IMR-90 (cell line): ENCODE measurements at regions not wholly inside any gene's neighbourhood (a gene's known extent, or its start where the extent isn't known, plus 50 kb on each side); places are given as distances from the start of the nearest gene placed in this dataset.

ENCODE experiments used
- ATAC-seq: fragments of 200-7000 bp; cut with Tn5 transposase; 2 replicates; pipeline ENCODE4 v1.9.1; 2020; ENCODE audit warnings: low read depth, mild to moderate bottlenecking, moderate library complexity
- BruUV-seq: library from RNA; stranded (reverse); fragments of 400-500 nt; replicated peaks from 2 replicates; lab custom pipeline; 2021; lab: Mats Ljungman, UMichigan
- CTCF ChIA-PET: fragments of 300-600 bp; formaldehyde crosslinking; extraction: SDS; loops from one replicate; lab custom pipeline; 2021; ENCODE audit warnings: antibody characterized with exemption; lab: Yijun Ruan, JAX
- POLR2A ChIA-PET: fragments of 300-600 bp; sonication (Branson Sonifier 250); formaldehyde crosslinking; loops from one replicate; lab custom pipeline; 2022; ENCODE audit warnings: antibody characterized with exemption; ENCODE audit not compliant: unreplicated experiment; lab: Charles Lee
- DNase-seq: peaks from one replicate; pipeline ENCODE4 v3.0.0; 2013
- H2AFZ ChIP-seq: replicated peaks from 2 replicates; pipeline ENCODE3; 2013; ENCODE audit warnings: low read length, mild to moderate bottlenecking; ENCODE audit not compliant: poor library complexity
- H2AK5ac ChIP-seq: 2 replicates; pipeline ENCODE4 v1.6.1; 2013; ENCODE audit warnings: low read depth, low read length, inconsistent platforms
- H2AK9ac ChIP-seq: replicated peaks from 2 replicates; pipeline ENCODE3; 2013; ENCODE audit warnings: mild to moderate bottlenecking, low read depth, low read length, moderate library complexity; ENCODE audit not compliant: poor library complexity
- H2BK120ac ChIP-seq: 2 replicates; pipeline ENCODE4 v1.6.1; 2013; ENCODE audit warnings: low read depth, low read length, inconsistent platforms
- H2BK15ac ChIP-seq: 3 replicates; pipeline ENCODE4 v1.6.1; 2013; ENCODE audit warnings: low read depth, low read length, inconsistent platforms
- H2BK20ac ChIP-seq: 2 replicates; pipeline ENCODE4 v1.6.1; 2013; ENCODE audit warnings: low read depth, mild to moderate bottlenecking, inconsistent platforms, low read length, moderate library complexity
- H2BK5ac ChIP-seq: 2 replicates; pipeline ENCODE4 v1.6.1; 2013; ENCODE audit warnings: mild to moderate bottlenecking, low read depth, low read length, inconsistent platforms; ENCODE audit not compliant: poor library complexity, severe bottlenecking
- H3K14ac ChIP-seq: replicated peaks from 2 replicates; pipeline ENCODE4 v1.6.1; 2013; ENCODE audit warnings: low read depth, low read length, inconsistent platforms
- H3K18ac ChIP-seq: 2 replicates; pipeline ENCODE4 v1.6.1; 2013; ENCODE audit warnings: low read depth, low read length, control low read depth
- H3K23ac ChIP-seq: 2 replicates; pipeline ENCODE4 v1.6.1; 2013; ENCODE audit warnings: low read depth, low read length, inconsistent platforms
- H3K27ac ChIP-seq: 2 replicates; pipeline ENCODE4 v1.5.1; 2013; ENCODE audit warnings: mild to moderate bottlenecking, control low read depth, low read length; ENCODE audit not compliant: insufficient read depth
- H3K27me3 ChIP-seq: 2 replicates; pipeline ENCODE4 v1.6.1; 2013; ENCODE audit warnings: low read length; ENCODE audit not compliant: control insufficient read depth, insufficient read depth
- H3K36me3 ChIP-seq: 2 replicates; pipeline ENCODE4 v1.6.1; 2013; ENCODE audit warnings: low read length, mixed read lengths; ENCODE audit not compliant: control insufficient read depth, insufficient read depth
- H3K4ac ChIP-seq: 2 replicates; pipeline ENCODE4 v1.6.1; 2013; ENCODE audit warnings: low read depth, low read length, inconsistent platforms
- H3K4me1 ChIP-seq: 2 replicates; pipeline ENCODE4 v1.6.1; 2013; ENCODE audit warnings: low read length, mixed read lengths; ENCODE audit not compliant: control insufficient read depth, insufficient read depth
- H3K4me2 ChIP-seq: 2 replicates; pipeline ENCODE4 v1.6.1; 2013; ENCODE audit warnings: low read depth, mild to moderate bottlenecking, control low read depth, low read length, moderate library complexity
- H3K4me3 ChIP-seq: 2 replicates; pipeline ENCODE4 v1.5.1; 2013; ENCODE audit warnings: low read depth, mild to moderate bottlenecking, control low read depth, low read length, moderate library complexity; ENCODE audit not compliant: insufficient read depth
- H3K56ac ChIP-seq: 2 replicates; pipeline ENCODE4 v1.6.1; 2013; ENCODE audit warnings: low read length, inconsistent platforms; ENCODE audit not compliant: insufficient read depth; ENCODE audit errors: extremely low read depth
- H3K79me1 ChIP-seq, 2 experiments: 2 replicates each; pipeline ENCODE4 v1.6.1; 2013; ENCODE audit warnings: low read length in 2 of 2, inconsistent platforms in 1 of 2, low read depth in 1 of 2
- H3K9ac ChIP-seq: 2 replicates; pipeline ENCODE4 v1.6.1; 2013; ENCODE audit warnings: low read depth, low read length, control low read depth
- H3K9me1 ChIP-seq: 2 replicates; pipeline ENCODE4 v1.6.1; 2013; ENCODE audit warnings: low read length, inconsistent platforms; ENCODE audit not compliant: insufficient read depth
- H3K9me3 ChIP-seq: 2 replicates; pipeline ENCODE4 v1.6.1; 2013; ENCODE audit warnings: low read length; ENCODE audit not compliant: control insufficient read depth, insufficient read depth
- H4K20me1 ChIP-seq: 2 replicates; pipeline ENCODE4 v1.6.1; 2013; ENCODE audit warnings: low read length, inconsistent platforms; ENCODE audit not compliant: insufficient read depth
- H4K5ac ChIP-seq: 2 replicates; pipeline ENCODE4 v1.6.1; 2013; ENCODE audit warnings: mild to moderate bottlenecking, low read depth, low read length, control low read depth
- H4K8ac ChIP-seq, 2 experiments: 2 replicates each; pipeline ENCODE4 v1.6.1; 2013; ENCODE audit warnings: low read depth in 2 of 2, low read length in 2 of 2, control low read depth in 1 of 2, inconsistent platforms in 1 of 2
- H4K91ac ChIP-seq: 2 replicates; pipeline ENCODE4 v1.6.1; 2013; ENCODE audit warnings: low read depth, low read length, inconsistent platforms; ENCODE audit not compliant: insufficient read depth
- FOS ChIP-seq: fragments of 150-350 bp; IDR thresholded peaks from 2 replicates; pipeline ENCODE4 v1.6.1; 2016; ENCODE audit warnings: low read depth, low read length
- WGBS, 2 experiments: methylation state at CpG; one replicate each; pipeline versions ENCODE4 v1.1.5 to v1.1.7; 2013; ENCODE audit warnings: missing lambda C conversion rate in 2 of 2; ENCODE audit not compliant: insufficient read length in 1 of 2; ENCODE audit errors: extremely low coverage in 2 of 2; 5-methylcytosine and 5-hydroxymethylcytosine counted together
- dilution Hi-C: fragments of 300-500 bp; cut with HindIII; formaldehyde crosslinking; loops from one replicate; pipeline ENCODE4 v1.14.3; 2018; ENCODE audit warnings: low sequenced_read_pairs; ENCODE audit not compliant: unreplicated experiment
- in situ Hi-C: fragments of 300-500 bp; cut with MboI; formaldehyde crosslinking; loops from 3 replicates; pipeline ENCODE4 v1.14.3; 2019; ENCODE audit warnings: low sequenced_read_pairs, inconsistent platforms, mixed read lengths
- intact Hi-C: fragments of 100-400 bp; cut with micrococcal nuclease; formaldehyde crosslinking; loops from 2 replicates; pipeline ENCODE4 v1.10.0; 2022
- TF ChIP-seq, protein P1 (sequence below): conservative IDR thresholded peaks from 2 replicates; pipeline ENCODE4 v1.5.1; 2012; ENCODE audit warnings: mild to moderate bottlenecking, low read depth, low read length, improper control_type of control experiment

DNA sequence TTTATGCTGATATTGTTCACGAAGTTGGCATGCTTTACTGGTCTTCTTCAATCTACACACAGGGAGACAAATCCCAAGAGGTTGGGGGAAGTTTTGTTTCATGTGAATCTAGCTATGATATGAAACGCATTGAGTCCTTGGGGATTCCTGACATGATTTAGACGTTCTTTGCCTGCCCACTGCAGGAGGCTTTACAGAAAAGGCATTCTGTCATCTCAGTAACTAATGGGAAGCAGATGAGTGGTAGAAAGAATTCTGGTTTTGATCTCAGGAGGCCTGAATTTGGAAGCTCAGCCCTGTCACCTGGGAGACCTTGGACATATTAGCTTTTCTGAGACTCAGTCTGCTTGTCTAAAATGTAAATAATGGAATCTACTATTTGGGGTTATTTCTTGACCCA is 383.0 kb upstream of the NFIA start:
- Histone ChIP-seq H2BK120ac (no peak overlapping the region), H2BK5ac (no peak overlapping the region), H3K27ac (no peak overlapping the region), H3K9me1 (no peaks in the 10 kb centered on the region), H3K9me3 (peaks cover 5% of the 10 kb centered on the region), H3K27me3 (no peaks in the 10 kb centered on the region), H2BK15ac (no peak overlapping the region), H4K20me1 (no peaks in the 10 kb centered on the region), H2AK5ac (no peak overlapping the region), H3K4me1 (no peaks in the 10 kb centered on the region), H3K9ac (no peak overlapping the region), H4K5ac (no peak overlapping the region), H3K79me1 (no peaks in the 10 kb centered on the region), H4K8ac (no peak overlapping the region), H3K4me3 (no peak overlapping the region), H3K4me2 (no peak overlapping the region), H3K14ac (no peak overlapping the region), H3K4ac (no peak overlapping the region), H4K91ac (no peak overlapping the region), H3K23ac (no peak overlapping the region), H2AK9ac (no peak overlapping the region), H3K18ac (no peak overlapping the region), H3K56ac (no peak overlapping the region), H3K36me3 (no peaks in the 10 kb centered on the region), H2BK20ac (no peak overlapping the region), H2AFZ (no peak overlapping the region)
- DNase-seq = no peak
- ChIA-PET POLR2A (no interaction called here), CTCF (interaction anchor here (0.6 kb wide), 1 partner anchor 20 kb away, joined by 4 read pairs; no protein-coding TSS in a partner anchor)
- no TSS peak for BruUV-seq
- in situ Hi-C loops (no loop called here), intact Hi-C loops (no loop called here), dilution Hi-C loops (no loop called here)
- ATAC-seq = no peak
- no CpG with 5 or more reads among the region's 3 CpGs for WGBS, 2 experiments
- TF ChIP-seq FOS = no peak
- TF ChIP-seq, protein P1, sequence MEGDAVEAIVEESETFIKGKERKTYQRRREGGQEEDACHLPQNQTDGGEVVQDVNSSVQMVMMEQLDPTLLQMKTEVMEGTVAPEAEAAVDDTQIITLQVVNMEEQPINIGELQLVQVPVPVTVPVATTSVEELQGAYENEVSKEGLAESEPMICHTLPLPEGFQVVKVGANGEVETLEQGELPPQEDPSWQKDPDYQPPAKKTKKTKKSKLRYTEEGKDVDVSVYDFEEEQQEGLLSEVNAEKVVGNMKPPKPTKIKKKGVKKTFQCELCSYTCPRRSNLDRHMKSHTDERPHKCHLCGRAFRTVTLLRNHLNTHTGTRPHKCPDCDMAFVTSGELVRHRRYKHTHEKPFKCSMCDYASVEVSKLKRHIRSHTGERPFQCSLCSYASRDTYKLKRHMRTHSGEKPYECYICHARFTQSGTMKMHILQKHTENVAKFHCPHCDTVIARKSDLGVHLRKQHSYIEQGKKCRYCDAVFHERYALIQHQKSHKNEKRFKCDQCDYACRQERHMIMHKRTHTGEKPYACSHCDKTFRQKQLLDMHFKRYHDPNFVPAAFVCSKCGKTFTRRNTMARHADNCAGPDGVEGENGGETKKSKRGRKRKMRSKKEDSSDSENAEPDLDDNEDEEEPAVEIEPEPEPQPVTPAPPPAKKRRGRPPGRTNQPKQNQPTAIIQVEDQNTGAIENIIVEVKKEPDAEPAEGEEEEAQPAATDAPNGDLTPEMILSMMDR = no peak
